ENCODE measurements at regions not wholly inside any gene's neighbourhood (a gene's known extent, or its start where the extent isn't known, plus 50 kb on each side); places are given as distances from the start of the nearest gene placed in this dataset.
"Not testable (repeated sequence)": the region's sequence is repeated elsewhere in the genome, so short reads cannot be mapped to it uniquely, and the experiment has no call there.

DNA sequence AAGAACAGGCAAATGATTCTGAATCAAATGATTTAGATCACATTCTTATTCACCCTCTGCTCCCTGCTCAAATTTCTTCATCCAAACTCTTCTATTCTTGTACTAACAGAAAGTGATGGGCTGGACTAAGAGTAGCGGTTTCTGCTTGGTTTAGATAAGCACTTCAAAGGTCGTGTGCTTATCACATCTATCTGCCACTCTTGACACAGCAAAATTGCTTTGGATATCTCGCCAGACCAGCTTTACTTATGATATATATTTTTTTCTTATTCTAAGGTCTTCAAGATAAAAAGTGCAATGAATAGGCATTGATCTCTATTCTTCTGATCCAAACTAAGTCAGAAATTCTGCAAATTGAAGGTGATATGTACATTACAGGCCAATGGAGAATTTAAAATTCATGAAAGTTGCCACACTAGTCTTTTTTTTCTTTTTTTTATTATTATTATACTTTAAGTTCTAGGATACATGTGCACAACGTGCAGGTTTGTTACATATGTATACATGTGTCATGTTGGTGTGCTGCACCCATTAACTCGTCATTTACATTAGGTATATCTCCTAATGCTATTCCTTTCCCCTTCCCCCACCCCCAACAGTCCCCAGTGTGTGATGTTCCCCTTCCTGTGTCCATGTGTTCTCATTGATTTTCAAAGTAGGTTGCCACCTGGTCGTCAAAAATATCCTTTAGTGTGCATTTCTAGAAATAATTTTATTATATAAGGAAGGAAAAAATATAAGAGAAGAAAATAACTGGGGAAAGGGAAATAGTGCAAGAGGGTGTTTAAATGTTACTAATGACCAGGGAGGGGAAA, 1941.0 kb upstream of the RAG2 start:
- DNase-seq: no peak

DNA sequence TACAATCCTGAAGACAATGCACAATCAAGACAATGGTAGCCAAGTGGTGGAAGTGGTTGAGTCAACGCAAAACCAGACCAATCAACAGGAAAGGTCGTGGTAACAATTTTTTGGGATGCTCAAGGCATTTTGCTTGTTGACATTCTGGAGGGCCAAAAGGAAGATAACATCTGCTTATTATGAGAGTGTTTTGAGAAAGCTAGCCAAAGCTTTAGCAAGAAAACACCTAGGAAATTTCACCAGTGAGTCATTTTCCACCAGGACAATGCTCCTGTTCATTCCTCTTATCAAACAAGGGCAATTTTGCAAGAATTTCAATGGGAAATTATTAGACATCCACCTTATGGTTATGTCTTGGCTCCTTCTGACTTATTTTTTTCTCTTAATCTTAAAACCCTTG, 1932.2 kb upstream of the RAG2 start:
- no peak for DNase-seq

DNA sequence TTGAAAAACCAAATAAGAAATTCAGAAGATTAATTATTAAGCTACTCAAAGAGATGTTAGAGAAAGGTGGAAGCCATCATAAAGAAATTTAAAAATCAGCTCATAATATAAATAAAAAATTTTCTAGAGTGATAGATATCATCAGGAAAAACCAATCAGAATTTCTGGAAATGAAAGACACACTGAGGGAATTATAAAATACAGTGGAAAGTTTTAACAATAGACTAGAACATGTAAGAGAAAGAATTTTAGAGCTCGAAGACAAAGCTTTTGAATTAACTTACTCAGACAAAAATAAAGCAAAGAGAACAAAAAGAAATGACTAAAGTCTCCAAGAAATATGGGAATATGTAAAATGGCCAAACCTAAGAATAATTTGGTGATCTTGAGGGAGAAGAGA, 1926.9 kb upstream of the RAG2 start:
- DNase-seq: no peak

DNA sequence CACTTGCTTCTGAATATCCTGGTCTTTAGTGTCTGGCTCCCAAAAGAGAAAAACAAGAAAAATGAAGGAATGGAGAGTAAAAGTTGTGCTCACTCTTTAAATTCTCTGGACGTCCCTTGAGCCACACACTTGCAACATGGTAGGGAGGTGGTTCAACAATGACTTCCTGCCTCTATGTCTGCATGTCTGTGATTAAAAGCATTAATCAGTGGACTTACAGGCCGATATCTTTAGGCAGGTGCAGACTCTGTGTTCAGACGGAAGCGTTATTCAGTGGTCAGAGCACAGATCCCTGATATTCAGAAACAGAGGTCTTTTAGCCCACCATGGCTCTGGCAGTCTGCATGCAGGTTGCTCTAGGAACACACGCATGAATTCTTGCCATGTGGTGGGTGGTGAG, 1920.0 kb upstream of the RAG2 start:
- DNase-seq: no peak

DNA sequence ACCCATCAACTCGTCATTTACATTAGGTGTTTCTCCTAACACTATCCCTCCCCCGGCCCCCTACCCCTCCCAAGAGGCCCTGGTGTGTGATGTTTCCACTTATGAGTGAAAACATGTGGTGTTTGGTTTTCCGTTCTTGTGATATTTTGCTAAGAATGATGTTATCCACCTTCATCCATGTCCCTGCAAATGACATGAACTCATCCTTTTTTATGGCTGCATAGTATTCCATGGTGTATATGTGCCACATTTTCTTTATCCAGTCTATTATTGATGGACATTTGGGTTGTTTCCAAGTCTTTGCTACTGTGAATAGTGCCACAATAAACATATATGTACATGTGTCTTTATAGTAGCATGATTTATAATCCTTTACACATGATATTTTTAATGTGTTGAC, 1914.8 kb upstream of the RAG2 start:
- DNase-seq: not testable (repeated sequence)

DNA sequence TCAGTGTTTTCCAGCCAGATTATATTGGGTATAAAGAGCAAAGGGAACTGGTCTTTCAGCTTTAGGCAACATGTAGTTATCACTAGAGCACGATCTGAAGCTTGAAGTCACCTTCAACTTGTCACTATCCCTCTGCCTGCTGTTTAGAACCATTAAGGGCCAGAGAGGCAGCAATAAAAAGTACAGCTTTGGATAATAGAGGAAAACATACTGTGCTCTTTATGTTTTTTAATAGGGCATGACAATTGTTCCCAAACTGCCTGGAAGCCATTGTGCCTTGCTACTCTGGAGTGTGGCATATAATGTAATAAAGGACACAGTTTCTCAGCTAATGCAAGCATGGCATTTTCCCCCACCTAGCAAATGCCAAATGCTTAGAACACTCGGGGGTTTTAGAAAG, 1912.0 kb upstream of the RAG2 start:
- no peak for DNase-seq

DNA sequence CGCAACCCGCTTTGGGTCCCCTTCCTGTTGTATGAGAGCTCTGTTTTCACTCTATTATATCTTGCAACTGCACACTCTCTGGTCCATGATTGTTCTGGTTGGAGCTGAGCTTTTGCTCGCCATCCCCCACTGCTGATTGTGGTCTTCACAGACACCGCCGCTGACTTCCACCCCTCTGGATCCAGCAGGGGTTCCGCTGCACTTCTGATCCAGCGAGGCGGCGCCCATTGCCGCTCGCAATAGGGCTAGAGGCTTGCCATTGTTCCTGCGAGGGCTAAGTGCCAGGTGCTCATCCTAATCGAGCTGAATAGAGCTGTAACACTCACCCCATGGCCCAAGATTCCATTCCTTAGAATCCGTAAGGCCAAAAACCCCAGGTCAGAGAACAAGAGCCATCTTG, 1905.8 kb upstream of the RAG2 start:
- no peak for DNase-seq

DNA sequence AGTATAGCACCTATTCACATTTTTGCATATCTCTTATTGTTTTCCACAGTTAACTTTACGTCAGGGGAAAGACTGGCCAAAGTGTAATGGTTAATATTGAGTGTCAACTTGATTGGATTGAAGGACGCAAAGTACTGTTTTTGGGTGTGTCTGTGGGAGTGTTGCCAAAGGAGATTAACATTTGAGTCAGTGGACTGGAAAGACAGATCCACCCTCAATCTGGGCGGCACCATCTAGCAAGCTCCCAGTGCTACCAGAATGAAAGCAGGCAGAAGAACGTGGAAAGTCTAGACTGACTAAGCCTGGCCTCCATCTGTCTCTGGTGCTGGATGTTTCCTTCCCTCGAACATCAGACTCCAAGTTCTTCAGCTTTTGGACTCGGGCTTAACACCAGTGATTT, 1900.7 kb upstream of the RAG2 start:
- no peak for DNase-seq

DNA sequence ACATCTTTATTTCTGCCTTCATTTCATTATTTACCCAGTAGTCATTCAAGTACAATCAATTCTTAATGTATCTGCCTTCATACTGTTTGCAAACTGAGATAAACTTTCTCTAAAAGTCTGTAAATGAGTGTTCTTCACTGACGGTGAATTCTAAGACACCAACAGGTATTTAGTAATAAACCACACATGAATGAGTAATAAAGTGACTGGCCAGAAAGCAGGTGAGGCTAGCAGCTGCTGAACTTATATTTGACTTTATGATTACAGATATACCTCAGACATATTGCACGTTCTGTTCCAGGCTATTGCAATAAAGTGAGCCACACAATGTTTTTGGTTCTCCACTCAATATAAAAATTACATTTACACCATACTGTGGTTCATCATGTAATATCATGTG, 1894.0 kb upstream of the RAG2 start:
- DNase-seq: no peak

DNA sequence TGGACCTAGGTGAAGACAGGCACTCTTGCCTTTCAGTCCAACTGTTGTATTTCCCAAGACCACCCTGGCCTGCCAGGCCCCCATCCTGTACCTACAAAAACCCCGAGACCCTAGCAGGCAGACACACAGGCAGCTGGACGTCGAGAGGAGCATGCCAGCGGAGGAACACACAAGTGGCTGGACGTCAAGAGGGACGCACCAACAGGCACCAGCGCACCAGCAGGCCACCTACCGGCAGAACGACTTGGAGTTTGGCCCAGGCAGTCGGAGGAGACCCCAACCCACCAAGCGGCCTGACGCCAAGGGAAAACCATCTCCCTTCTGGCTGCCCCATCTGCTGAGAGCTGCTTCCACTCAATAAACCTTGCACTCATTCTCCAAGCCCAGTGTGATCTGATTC, 1883.4 kb upstream of the RAG2 start:
- no peak for DNase-seq

DNA sequence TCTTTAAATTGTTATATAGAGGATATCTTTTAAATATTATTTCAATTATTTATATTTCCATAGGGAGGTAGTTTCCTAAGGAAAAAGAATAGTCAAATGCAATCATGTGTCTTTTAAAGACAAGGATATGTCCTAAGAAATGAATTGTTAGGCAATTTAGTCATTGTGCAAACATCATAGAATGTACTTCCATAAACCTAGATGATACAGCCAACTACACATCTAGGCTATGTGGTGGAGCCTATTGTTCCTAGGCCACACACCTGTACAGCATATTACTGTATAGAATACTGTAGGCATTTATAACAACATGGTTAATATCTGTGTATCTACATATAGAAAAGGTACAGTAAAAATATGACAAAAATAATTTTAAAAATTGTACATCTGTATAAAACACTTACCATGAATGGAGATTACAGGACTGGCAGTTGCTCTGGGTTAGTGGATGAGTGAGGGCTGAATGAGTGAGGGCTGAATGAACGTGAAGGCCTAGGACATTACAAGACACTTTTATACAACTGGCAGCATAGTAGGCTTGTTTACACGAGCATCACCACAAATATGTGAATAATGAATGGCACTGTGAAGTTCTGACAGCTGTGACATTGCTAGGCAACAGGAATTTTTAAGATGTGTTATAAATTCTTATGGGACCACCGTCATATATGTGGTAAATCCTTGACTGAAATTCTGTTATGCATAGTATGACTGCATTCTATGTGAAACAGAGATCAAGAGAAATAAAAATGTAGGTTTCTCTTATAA, 1879.0 kb upstream of the RAG2 start:
- no peak for DNase-seq

DNA sequence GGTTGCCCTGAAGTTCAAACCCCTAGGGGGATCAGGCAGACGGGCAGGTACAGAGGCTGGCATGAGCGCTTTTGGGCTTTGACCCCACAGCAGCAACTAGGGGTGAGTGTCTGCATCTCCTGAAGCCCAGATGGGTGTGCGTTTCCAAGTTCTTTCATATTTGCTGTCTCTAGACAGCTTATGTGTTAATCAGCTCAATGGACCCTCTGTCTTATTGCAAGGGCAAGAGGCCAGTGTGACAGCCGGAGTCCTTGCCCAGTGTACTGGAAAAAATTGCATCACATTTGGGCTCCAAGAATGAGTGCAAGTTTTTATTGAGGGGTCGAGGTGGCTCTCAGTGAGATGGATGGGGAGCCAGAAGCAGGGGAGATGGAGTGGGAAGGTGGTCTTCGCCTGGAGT, 1863.7 kb upstream of the RAG2 start:
- DNase-seq: no peak

DNA sequence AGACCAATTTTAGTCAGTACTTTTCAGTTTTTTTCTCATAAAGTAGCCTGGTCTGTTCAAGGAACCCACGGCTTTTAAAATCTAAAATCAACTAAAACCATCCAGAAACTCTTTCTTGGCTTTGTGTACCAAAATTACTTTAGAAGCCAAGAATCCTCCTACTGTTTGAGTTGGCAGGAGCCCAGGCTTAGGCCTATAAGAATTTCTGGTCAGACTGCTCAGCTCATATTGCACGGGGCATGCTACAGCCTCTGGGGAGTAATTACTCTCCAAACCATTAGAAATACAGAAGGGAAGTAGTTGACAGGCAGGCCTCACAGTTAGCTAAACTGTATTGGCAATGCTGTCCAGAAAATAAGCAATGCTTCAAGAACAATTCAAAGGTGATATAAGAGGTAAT, 1862.9 kb upstream of the RAG2 start:
- no peak for DNase-seq

DNA sequence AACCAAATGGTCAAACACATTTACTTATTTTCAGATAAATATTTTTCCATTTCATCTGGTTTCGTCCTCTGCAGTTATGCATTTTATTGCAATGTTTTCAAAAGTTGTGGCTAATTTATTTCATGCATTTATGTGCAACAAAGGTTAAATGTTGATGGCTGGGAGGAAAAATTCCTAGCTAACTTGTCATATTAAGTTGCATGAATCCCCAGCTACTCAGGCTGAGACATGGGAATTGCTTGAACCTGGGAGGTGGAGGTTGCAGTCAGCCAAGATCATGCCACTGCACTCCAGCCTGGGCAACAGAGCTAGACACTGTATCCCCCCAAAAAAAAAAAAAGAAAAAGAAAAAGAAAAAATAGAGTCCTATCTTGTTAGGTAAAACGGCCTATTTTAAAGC, 1862.4 kb upstream of the RAG2 start:
- DNase-seq: no peak

DNA sequence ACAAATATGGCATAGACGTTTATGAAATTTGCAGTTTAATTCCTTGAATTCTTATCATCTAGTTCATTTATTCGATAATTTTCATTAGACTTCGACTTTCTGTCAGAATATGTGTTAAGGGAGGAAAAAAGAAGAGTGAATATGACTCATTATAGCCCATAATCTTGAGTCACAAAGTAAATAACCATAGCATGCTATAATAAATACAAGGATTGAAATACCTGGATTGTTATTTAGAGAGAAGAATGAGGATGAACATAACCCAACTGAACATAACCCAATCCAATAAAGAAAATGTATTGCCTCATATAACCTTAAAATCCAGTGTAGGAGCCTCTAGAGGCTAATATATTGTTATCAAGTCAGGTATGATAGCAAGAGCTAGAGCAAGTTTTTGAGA, 1858.3 kb upstream of the RAG2 start:
- DNase-seq: no peak

DNA sequence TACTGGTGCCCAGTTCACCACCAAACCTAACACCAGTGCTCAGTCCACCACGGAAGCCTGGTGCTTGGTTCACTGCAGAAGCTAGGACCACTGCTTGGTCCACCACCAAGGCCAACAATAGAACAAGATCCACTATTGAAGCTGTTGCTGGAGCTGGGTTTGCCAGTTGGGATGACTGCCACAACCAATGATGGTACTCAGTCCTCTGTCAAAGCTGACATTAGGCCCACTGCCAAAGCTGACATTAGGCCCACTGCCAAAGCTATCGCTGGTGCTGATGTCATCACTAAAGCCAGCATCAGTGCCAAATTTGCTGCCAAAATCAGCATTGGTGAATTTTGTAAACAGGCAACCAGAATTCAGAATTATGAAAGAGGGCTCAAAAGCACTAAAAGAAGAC, 1850.2 kb upstream of the RAG2 start:
- no peak for DNase-seq

DNA sequence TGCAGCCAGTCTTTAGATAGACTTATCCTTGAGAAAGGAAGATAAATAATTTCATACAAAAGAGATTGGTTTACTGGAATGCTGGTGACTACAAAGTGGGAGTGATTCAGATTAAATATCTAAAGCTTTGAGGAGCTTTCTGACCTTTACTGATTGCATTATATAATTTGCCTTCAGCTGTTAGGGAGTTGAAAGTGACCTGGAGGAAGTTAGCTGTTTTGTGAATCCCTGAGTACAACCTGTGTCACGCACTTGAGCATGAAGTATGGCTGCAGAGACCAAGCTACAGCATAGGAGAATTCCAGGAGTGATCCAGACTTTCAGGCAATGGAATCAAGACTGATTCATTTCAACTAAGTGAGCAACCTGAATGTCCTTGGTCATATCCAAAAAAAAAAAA, 1848.3 kb upstream of the RAG2 start:
- DNase-seq: no peak

DNA sequence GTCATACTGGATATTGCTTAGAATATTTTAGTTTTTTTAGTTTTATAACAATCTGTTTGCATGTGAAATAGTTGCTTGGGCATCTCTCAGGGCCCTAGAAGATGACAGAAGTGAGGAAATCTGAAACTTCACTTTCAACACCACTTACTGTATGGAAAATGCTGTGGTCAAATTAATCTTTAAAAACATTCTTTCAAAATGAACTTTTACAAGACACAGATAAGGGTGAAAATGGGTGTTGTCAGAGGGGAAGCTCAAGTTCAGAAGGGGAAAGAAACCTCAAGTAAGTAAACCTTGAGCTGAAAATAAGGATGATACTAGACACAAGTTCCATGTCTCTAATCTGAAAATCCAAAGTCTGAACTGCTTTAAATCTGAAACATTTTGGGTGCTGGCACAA, 1840.1 kb upstream of the RAG2 start:
- no peak for DNase-seq

DNA sequence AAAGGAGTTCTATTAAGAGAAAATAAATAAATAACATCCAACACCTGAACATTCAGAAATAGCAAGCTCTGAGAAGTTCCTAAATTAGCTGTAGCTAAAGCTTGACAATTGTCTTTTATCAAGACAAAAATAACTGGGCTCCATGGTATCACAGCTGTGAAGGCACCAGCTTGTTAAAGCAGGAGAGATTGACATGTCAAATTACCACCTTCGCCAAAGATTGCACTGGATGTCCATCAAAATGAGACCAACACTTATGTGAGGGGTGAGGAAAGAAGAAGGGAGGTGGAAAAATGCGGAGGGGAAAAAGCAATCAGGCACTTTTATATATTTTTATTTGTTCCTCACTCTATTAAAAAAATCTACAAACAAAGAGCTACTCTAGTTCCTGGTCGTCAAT, 1827.5 kb upstream of the RAG2 start:
- no peak for DNase-seq

DNA sequence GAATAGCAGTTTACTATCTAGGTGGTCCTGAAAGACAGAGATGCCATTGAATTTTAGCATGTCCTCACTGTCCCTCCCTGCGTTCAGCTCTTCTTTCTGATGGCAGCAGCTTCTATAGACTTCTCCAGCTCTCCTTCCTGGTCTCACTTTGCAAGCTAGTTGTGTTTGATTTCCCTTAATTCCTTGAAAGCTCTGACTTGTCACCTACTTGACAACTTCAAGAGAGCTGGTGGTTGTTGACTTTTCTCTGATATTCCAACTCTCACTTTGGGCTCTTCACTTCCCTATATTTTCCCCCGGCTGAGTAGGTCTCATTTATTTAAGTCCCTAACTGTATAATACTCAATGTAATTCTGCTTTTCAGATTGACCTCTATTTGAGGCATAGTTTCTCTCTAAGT, 1825.0 kb upstream of the RAG2 start:
- no peak for DNase-seq

DNA sequence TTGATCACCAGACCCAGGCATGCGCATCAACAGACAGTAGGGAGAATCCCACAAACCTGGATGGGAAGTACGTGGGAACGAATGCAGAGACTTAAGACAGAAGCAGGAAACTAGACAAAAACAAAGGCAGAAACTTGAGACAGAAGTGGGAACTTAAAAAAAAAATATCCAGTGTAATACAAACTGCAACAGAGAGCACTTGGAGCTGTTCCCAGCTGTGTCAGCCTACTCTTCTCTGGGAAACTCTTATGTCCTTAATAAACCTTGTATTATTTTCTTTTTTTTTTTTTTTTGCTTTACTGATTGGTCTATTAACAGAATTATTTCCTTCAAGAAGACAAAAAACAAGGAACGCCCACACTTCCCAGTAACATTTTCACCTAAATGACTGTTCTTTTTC, 1818.1 kb upstream of the RAG2 start:
- no peak for DNase-seq

DNA sequence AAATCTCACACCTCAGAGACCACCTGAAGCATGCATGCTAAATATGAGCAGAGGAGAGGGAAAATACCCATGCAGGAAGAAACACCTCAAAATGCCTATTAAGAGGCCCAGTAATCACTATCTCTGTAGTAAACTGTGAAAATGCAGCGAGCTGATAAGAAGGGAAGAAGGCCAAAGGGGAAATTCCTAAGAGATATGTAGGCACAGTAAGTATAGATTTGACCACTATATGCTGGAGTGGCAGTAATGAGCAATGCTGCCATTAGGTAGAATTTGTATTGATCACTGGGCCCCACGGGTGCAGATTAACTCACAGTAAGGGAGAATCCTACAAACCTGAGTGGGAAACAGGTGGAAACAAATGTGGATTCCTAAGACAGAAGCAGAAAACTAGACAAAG, 1813.1 kb upstream of the RAG2 start:
- DNase-seq: no peak

DNA sequence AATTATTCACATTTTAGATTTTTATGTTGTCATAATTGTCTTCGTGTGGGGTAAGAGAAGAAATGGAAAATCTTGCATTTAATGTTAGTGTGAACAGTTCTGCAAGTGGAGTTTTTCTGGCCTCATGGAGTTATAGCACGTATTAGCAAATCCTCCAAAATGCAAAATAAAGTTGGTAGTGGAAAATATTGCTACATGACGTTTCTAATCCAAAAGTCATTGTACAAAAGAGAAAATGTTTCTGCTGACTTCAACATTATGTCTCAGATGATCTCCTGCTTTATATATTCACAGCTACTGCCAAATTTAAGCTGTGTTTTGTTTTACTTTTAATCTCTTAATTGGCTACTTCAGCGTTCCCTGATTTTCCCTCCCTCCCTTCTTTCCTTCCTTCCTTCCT, 1804.0 kb upstream of the RAG2 start:
- DNase-seq: no peak

DNA sequence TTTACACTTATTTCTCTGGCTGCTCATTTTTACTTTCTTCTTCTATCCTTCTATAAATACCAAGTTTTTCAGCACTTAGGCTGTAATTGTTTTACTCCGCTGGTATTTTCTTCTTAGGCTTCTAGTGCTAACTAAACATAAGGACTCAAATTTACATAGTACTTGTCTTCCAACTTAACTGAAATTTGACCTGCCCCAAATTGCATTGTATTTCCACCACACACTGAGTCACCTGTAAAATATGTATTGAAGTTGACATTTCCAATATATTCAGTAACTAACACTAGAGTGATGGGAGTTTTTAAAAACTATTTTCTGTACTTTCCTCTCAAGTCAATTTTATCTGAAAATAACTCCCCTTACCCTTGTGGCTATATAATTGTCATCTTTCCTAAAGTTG, 1794.1 kb upstream of the RAG2 start:
- DNase-seq: no peak

DNA sequence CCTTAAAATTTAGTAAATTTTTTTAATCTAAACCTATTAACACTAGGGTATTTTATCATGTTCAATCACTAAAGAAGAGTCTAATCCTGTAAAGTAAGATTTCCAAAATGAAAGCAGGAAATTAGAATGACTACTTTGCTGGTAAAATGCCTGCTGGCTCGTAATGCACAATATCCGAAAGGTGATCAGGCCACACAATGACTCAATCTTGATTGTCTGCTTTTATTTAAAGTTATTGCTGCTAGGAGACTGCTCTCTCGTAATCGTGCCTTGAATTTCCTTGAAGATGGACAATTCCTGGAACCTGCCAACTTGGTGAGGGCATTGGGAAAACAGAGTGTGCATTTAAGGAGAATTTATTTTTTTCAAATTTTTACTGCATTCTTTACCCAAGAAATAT, 1786.5 kb upstream of the RAG2 start:
- no peak for DNase-seq

Data from amniotic stem cell (primary cell).